Endodermal cell (in vitro differentiated cells): ENCODE measurements at regions not wholly inside any gene's neighbourhood (a gene's known extent, or its start where the extent isn't known, plus 50 kb on each side); places are given as distances from the start of the nearest gene placed in this dataset.

Experiments used
- DNase-seq: peaks from one replicate; pipeline ENCODE4 v3.0.0-alpha.2; 2017
- H3K27ac ChIP-seq: 2 replicates; pipeline ENCODE4 v1.5.1; 2013; ENCODE audit warnings: mild to moderate bottlenecking, low read depth, low read length, moderate library complexity
- H3K27me3 ChIP-seq: 2 replicates; pipeline ENCODE4 v1.6.1; 2013; ENCODE audit warnings: mild to moderate bottlenecking, low read length, moderate library complexity; ENCODE audit not compliant: insufficient read depth, control insufficient read depth, poor library complexity, severe bottlenecking
- H3K36me3 ChIP-seq: 2 replicates; pipeline ENCODE4 v1.7.0; 2013; ENCODE audit warnings: mild to moderate bottlenecking, low read length, moderate library complexity; ENCODE audit not compliant: control insufficient read depth, insufficient read depth
- H3K4me1 ChIP-seq: one replicate; pipeline ENCODE4 v1.7.0; 2013; ENCODE audit warnings: low read length; ENCODE audit not compliant: control insufficient read depth, insufficient read depth
- H3K4me3 ChIP-seq: 2 replicates; pipeline ENCODE4 v1.5.1; 2013; ENCODE audit warnings: mild to moderate bottlenecking, low read length, moderate library complexity
- H3K9ac ChIP-seq: 2 replicates; pipeline ENCODE4 v1.6.1; 2013; ENCODE audit warnings: mild to moderate bottlenecking, low read length, moderate library complexity; ENCODE audit not compliant: poor library complexity, severe bottlenecking; ENCODE audit errors: extremely low read depth
- H3K9me3 ChIP-seq: 2 replicates; pipeline ENCODE4 v1.6.1; 2013; ENCODE audit warnings: mild to moderate bottlenecking, low read length, moderate library complexity; ENCODE audit not compliant: control insufficient read depth
- H3K27ac Mint-ChIP-seq: 2 replicates; pipeline ENCODE4 v1.8.0; 2020; ENCODE audit warnings: mixed read lengths
- H3K27me3 Mint-ChIP-seq: 2 replicates; pipeline ENCODE4 v1.8.0; 2021; ENCODE audit warnings: mild to moderate bottlenecking, mixed read lengths; ENCODE audit not compliant: insufficient read depth
- H3K36me3 Mint-ChIP-seq: 2 replicates; pipeline ENCODE4 v1.8.0; 2020; ENCODE audit warnings: low read depth, mixed read lengths
- H3K4me1 Mint-ChIP-seq: 2 replicates; pipeline ENCODE4 v1.8.0; 2020; ENCODE audit warnings: mixed read lengths
- H3K4me3 Mint-ChIP-seq: 2 replicates; pipeline ENCODE4 v1.8.0; 2020; ENCODE audit warnings: mild to moderate bottlenecking, moderate library complexity, mixed read lengths
- H3K9me3 Mint-ChIP-seq: 2 replicates; pipeline ENCODE4 v1.8.0; 2020; ENCODE audit warnings: mild to moderate bottlenecking, mixed read lengths
- WGBS, 2 experiments: methylation state at CpG; one replicate each; pipeline versions ENCODE4 v1.1.5 to v1.1.7; 2013; ENCODE audit warnings: missing lambda C conversion rate in 2 of 2, mixed read lengths in 1 of 2; ENCODE audit not compliant: insufficient coverage in 1 of 2, insufficient read length in 1 of 2; 5-methylcytosine and 5-hydroxymethylcytosine counted together
- TF ChIP-seq, protein P1 (sequence below): fragments of 200-600 bp; sonication (generic); conservative IDR thresholded peaks from 2 replicates; pipeline ENCODE4 v1.5.0; 2021; ENCODE audit warnings: antibody characterized with exemption, mild to moderate bottlenecking

GRCh38 chr16:64615630-64616280, 506.1 kb downstream of the CDH11 start:
- WGBS, 2 experiments, result 27 to 36% methylated on average over 2 to 6 of the region's 6 CpGs
- Histone ChIP-seq H3K9ac (no peak overlapping the region), H3K27ac (peak overlapping the region; percentile 41), H3K9me3 (no peaks in the 10 kb centered on the region), H3K36me3 (no peaks in the 10 kb centered on the region), H3K4me3 (peak overlapping the region; percentile 25), H3K4me1 (peaks cover 4% of the 10 kb centered on the region), H3K27me3 (peaks cover 6% of the 10 kb centered on the region)
- TF ChIP-seq, protein P1, sequence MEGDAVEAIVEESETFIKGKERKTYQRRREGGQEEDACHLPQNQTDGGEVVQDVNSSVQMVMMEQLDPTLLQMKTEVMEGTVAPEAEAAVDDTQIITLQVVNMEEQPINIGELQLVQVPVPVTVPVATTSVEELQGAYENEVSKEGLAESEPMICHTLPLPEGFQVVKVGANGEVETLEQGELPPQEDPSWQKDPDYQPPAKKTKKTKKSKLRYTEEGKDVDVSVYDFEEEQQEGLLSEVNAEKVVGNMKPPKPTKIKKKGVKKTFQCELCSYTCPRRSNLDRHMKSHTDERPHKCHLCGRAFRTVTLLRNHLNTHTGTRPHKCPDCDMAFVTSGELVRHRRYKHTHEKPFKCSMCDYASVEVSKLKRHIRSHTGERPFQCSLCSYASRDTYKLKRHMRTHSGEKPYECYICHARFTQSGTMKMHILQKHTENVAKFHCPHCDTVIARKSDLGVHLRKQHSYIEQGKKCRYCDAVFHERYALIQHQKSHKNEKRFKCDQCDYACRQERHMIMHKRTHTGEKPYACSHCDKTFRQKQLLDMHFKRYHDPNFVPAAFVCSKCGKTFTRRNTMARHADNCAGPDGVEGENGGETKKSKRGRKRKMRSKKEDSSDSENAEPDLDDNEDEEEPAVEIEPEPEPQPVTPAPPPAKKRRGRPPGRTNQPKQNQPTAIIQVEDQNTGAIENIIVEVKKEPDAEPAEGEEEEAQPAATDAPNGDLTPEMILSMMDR, result no peak
- Mint-ChIP-seq H3K9me3 (peaks cover 21% of the 10 kb centered on the region), H3K36me3 (peaks cover 1% of the 10 kb centered on the region), H3K27me3 (peaks cover 13% of the 10 kb centered on the region), H3K4me1 (peaks cover 20% of the 10 kb centered on the region), H3K4me3 (peak overlapping the region; percentile 11), H3K27ac (no peak overlapping the region)
- DNase-seq, result peak; percentile 89

- DNase-seq, result no peak
These were observed 525.7 kb downstream of the CDH11 start for GRCh38 chr16:64596196-64596595.

DNA sequence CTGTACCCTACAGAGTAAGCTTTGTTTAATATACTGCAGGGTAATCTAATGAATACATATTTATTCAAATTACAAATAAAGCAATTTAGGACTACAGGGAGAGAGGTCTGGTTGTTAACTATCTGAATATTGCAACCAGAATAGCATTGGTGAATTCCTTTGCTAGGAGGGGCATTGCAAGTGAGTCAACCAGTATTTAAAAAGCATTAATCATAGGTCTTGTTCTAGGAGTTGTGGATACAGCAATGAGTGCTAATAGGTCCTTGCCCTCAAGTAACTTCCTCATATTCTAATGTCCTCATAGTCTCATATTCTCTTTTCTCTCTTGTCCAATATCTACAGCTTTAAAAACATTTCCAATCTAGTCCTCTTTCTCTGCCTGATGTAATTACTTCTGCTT, 531.4 kb downstream of the CDH11 start:
- Histone ChIP-seq H3K9me3 (peaks cover 16% of the 10 kb centered on the region), H3K27me3 (no peaks in the 10 kb centered on the region), H3K36me3 (no peaks in the 10 kb centered on the region), H3K9ac (no peak overlapping the region), H3K27ac (no peak overlapping the region), H3K4me1 (no peaks in the 10 kb centered on the region), H3K4me3 (no peak overlapping the region)
- no peak overlapping the region for H3K4me3 Mint-ChIP-seq
- no peak for DNase-seq
- TF ChIP-seq, protein P1, result no peak
- no peak overlapping the region for H3K27ac Mint-ChIP-seq
- H3K27me3 Mint-ChIP-seq, result peaks cover 3% of the 10 kb centered on the region
- H3K36me3 Mint-ChIP-seq, result no peaks in the 10 kb centered on the region
- peaks cover 6% of the 10 kb centered on the region for H3K4me1 Mint-ChIP-seq
- peaks cover 3% of the 10 kb centered on the region for H3K9me3 Mint-ChIP-seq

More at GRCh38 chr16:64596196-64596595, 525.7 kb downstream of the CDH11 start:
- peaks cover 3% of the 10 kb centered on the region for H3K27me3 Mint-ChIP-seq
- peaks cover under 1% of the 10 kb centered on the region for H3K9me3 Mint-ChIP-seq
- Histone ChIP-seq H3K4me1 (no peaks in the 10 kb centered on the region), H3K9me3 (peaks cover 2% of the 10 kb centered on the region), H3K4me3 (no peak overlapping the region), H3K9ac (no peak overlapping the region), H3K36me3 (no peaks in the 10 kb centered on the region), H3K27ac (no peak overlapping the region), H3K27me3 (no peaks in the 10 kb centered on the region)
- H3K27ac Mint-ChIP-seq, result no peak overlapping the region
- H3K4me3 Mint-ChIP-seq, result no peak overlapping the region
- no peaks in the 10 kb centered on the region for H3K36me3 Mint-ChIP-seq
- H3K4me1 Mint-ChIP-seq, result no peaks in the 10 kb centered on the region
- TF ChIP-seq, protein P1, result no peak
